HepG2 (cell line): ENCODE measurements at regions not wholly inside any gene's neighbourhood (a gene's known extent, or its start where the extent isn't known, plus 50 kb on each side); places are given as distances from the start of the nearest gene placed in this dataset.

Experiments
- ATAC-seq: fragments of 200-7000 bp; cut with Tn5 transposase; 3 replicates; pipeline ENCODE4 v1.9.1; 2020; ENCODE audit warnings: mild to moderate bottlenecking, moderate library complexity
- BruUV-seq: library from RNA; stranded (reverse); fragments of 400-500 nt; replicated peaks from 2 replicates; lab custom pipeline; 2021; lab: Mats Ljungman, UMichigan
- CTCF ChIA-PET: fragments of 300-600 bp; formaldehyde crosslinking; extraction: SDS; loops from one replicate; lab custom pipeline; 2021; ENCODE audit warnings: low total read pairs, inconsistent platforms, low intra/inter-chr PET ratio; lab: Yijun Ruan, JAX
- POLR2A ChIA-PET: fragments of 350-600 bp; sonication (Branson Sonifier 250); formaldehyde crosslinking; loops from one replicate; lab custom pipeline; 2020; ENCODE audit warnings: antibody characterized with exemption, inconsistent platforms; lab: Yijun Ruan, JAX
- DNase-seq: peaks from one replicate; pipeline ENCODE4 v3.0.0-alpha.2; 2015; ENCODE audit warnings: low spot score
- FAIRE-seq: peaks from 3 replicates; lab custom pipeline; 2011; peaks lifted over from hg19 to GRCh38; lab: Jason Lieb, UNC
- H2AFZ ChIP-seq: one replicate; pipeline ENCODE4 v1.6.1; 2011; ENCODE audit warnings: low read length, inconsistent platforms
- H3K27ac ChIP-seq: fragments of 300-600 bp; 3 replicates; pipeline ENCODE4 v1.8.0; 2011; ENCODE audit warnings: mixed run types, mild to moderate bottlenecking, mixed read lengths, low read length, inconsistent platforms; ENCODE audit not compliant: insufficient read depth; ENCODE audit errors: extremely low read length
- H3K27me3 ChIP-seq, 2 experiments: fragments of 200-600 bp in 1 of 2; 2 replicates in 1 of 2; 3 replicates in 1 of 2; pipeline versions ENCODE4 v1.6.0 to v1.8.0; 2011; ENCODE audit warnings: low read length in 2 of 2, mild to moderate bottlenecking in 2 of 2, moderate library complexity in 2 of 2, inconsistent platforms in 1 of 2; ENCODE audit not compliant: insufficient read depth in 2 of 2, control insufficient read depth in 1 of 2
- H3K36me3 ChIP-seq, 2 experiments: fragments of 200-600 bp in 1 of 2; replicated peaks in 1 of 2; 2 replicates in 1 of 2; 3 replicates in 1 of 2; pipeline versions ENCODE4 v1.5.1 to v1.8.0; 2011; ENCODE audit warnings: low read length in 2 of 2, inconsistent platforms in 1 of 2; ENCODE audit not compliant: insufficient read depth in 2 of 2, control insufficient read depth in 1 of 2
- H3K4me1 ChIP-seq: 2 replicates; pipeline ENCODE4 v1.5.1; 2012; ENCODE audit warnings: low read length, inconsistent platforms; ENCODE audit not compliant: insufficient read depth
- H3K4me2 ChIP-seq: 2 replicates; pipeline ENCODE4 v1.6.0; 2011; ENCODE audit warnings: low read depth, low read length, inconsistent platforms
- H3K4me3 ChIP-seq, 3 experiments: fragments of 200-600 bp in 1 of 3; sonication (generic), shearing (Covaris generic) in 1 of 3; replicated peaks in 1 of 3; 2 replicates each; pipeline ENCODE4 v1.5.1; 2011 to 2016; ENCODE audit warnings: low read length in 3 of 3, inconsistent platforms in 2 of 3, low read depth in 2 of 3, mild to moderate bottlenecking in 2 of 3, control low read depth in 1 of 3, mixed read lengths in 1 of 3; ENCODE audit not compliant: insufficient read depth in 1 of 3
- H3K79me2 ChIP-seq: one replicate; pipeline ENCODE4 v1.6.1; 2011; ENCODE audit warnings: low read length, inconsistent platforms; ENCODE audit not compliant: insufficient read depth
- H3K9ac ChIP-seq: 2 replicates; pipeline ENCODE4 v1.6.0; 2011; ENCODE audit warnings: mild to moderate bottlenecking, low read depth, low read length, inconsistent platforms; ENCODE audit not compliant: insufficient read depth
- H3K9me3 ChIP-seq: 2 replicates; pipeline ENCODE4 v1.5.1; 2012; ENCODE audit warnings: mild to moderate bottlenecking, low read length
- H4K20me1 ChIP-seq: 2 replicates; pipeline ENCODE4 v1.6.0; 2011; ENCODE audit warnings: inconsistent platforms, mild to moderate bottlenecking, low read length, moderate library complexity; ENCODE audit not compliant: insufficient read depth
- AHDC1 ChIP-seq: sonication (generic); formaldehyde crosslinking; IDR thresholded peaks from 2 replicates; pipeline ENCODE4 v1.5.1; 2020; ENCODE audit warnings: mild to moderate bottlenecking, missing genetic modification reagents, borderline replicate concordance
- IKZF4 ChIP-seq: sonication (generic); formaldehyde crosslinking; IDR thresholded peaks from 2 replicates; pipeline ENCODE4 v1.5.1; 2020; ENCODE audit warnings: borderline replicate concordance, mild to moderate bottlenecking, low read depth, missing genetic modification reagents; ENCODE audit errors: not compliant biosample characterization
- IRF2 ChIP-seq: IDR thresholded peaks from 2 replicates; pipeline ENCODE4 v1.6.1; 2018; ENCODE audit warnings: missing genetic modification reagents, missing compliant biosample characterization
- SP4 ChIP-seq: sonication (generic); formaldehyde crosslinking; IDR thresholded peaks from 2 replicates; pipeline ENCODE4 v1.8.1; 2023; ENCODE audit warnings: mild to moderate bottlenecking, missing genetic modification reagents
- SUZ12 ChIP-seq: fragments of 150-350 bp; IDR thresholded peaks from 2 replicates; pipeline ENCODE4 v1.6.1; 2014; ENCODE audit warnings: low read depth, low read length
- THYN1 ChIP-seq: sonication (generic); formaldehyde crosslinking; IDR thresholded peaks from 2 replicates; pipeline ENCODE4 v1.8.1; 2023; ENCODE audit warnings: low read depth, mild to moderate bottlenecking, moderate library complexity, missing genetic modification reagents, borderline replicate concordance
- ZNF124 ChIP-seq: sonication (generic); formaldehyde crosslinking; IDR thresholded peaks from 2 replicates; pipeline ENCODE4 v1.4.0; 2020; ENCODE audit warnings: missing genetic modification reagents
- ZNF256 ChIP-seq: sonication (generic); formaldehyde crosslinking; conservative IDR thresholded peaks from 2 replicates; pipeline ENCODE4 v1.4.0; 2020; ENCODE audit warnings: missing genetic modification reagents
- ZNF333 ChIP-seq: sonication (generic); formaldehyde crosslinking; IDR thresholded peaks from 2 replicates; pipeline ENCODE4 v1.4.0; 2020; ENCODE audit warnings: mild to moderate bottlenecking, missing genetic modification reagents, borderline replicate concordance
- ZNF749 ChIP-seq: sonication (generic); formaldehyde crosslinking; IDR thresholded peaks from 2 replicates; pipeline ENCODE4 v1.8.0; 2022; ENCODE audit warnings: mild to moderate bottlenecking, missing genetic modification reagents, moderate library complexity, borderline replicate concordance
- WGBS: methylation state at CpG from one replicate; pipeline ENCODE4 v1.1.6; 2017; ENCODE audit warnings: low lambda C conversion rate; 5-methylcytosine and 5-hydroxymethylcytosine counted together
- in situ Hi-C: cut with HindIII; loops from 2 replicates; pipeline ENCODE4 v1.10.0; 2017; ENCODE audit warnings: low pct_unique_long_range_greater_than_20kb; ENCODE audit not compliant: extremely low pct_ligation_motif_present
- intact Hi-C: fragments of 100-400 bp; cut with micrococcal nuclease; formaldehyde crosslinking; loops from one replicate; pipeline ENCODE4 v1.10.0; 2022; ENCODE audit not compliant: unreplicated experiment

GRCh38 chr22:19658057-19658966 is 56.0 kb upstream of the SEPTIN5 start:
- TF ChIP-seq SUZ12, result no peak
- Histone ChIP-seq H3K4me3 (no peak overlapping the region), H3K79me2 (no peaks in the 10 kb centered on the region), H4K20me1 (no peaks in the 10 kb centered on the region), H3K36me3 (no peaks in the 10 kb centered on the region), H3K9ac (no peak overlapping the region), H3K4me2 (no peak overlapping the region), H3K27me3 (peaks cover 1 to 5% of the 10 kb centered on the region in 2 experiments; a peak in 3 of 5 replicates), H3K9me3 (no peaks in the 10 kb centered on the region), H2AFZ (no peak overlapping the region), H3K4me1 (no peaks in the 10 kb centered on the region), H3K27ac (no peak overlapping the region)
- DNase-seq (no peak), ATAC-seq (no peak), FAIRE-seq (no peak)
- ChIA-PET CTCF (no interaction called here), POLR2A (no interaction called here)
- in situ Hi-C loops, result no loop called here
- BruUV-seq, result no TSS peak
- intact Hi-C loops, result no loop called here
- 56% methylated on average over 6 of the region's 10 CpGs for WGBS

- no peak overlapping the region for H3K9ac ChIP-seq
- FAIRE-seq, result no peak
- intact Hi-C loops, result no loop called here
- H3K4me1 ChIP-seq, result no peaks in the 10 kb centered on the region
- no peak overlapping the region for H2AFZ ChIP-seq
- no peak overlapping the region for H3K27ac ChIP-seq
- no TSS peak for BruUV-seq
- CTCF ChIA-PET, result no interaction called here
- no peaks in the 10 kb centered on the region for H4K20me1 ChIP-seq
- no peak overlapping the region for H3K4me2 ChIP-seq
- DNase-seq, result no peak
- WGBS, result 15% methylated on average over 4 of the region's 8 CpGs
- no peaks in the 10 kb centered on the region for H3K9me3 ChIP-seq
- no peaks in the 10 kb centered on the region for H3K79me2 ChIP-seq
- no peaks in the 10 kb centered on the region for H3K36me3 ChIP-seq
- H3K27me3 ChIP-seq, result peaks cover 1 to 13% of the 10 kb centered on the region in 2 experiments; a peak in 4 of 5 replicates
- in situ Hi-C loops, result no loop called here
- POLR2A ChIA-PET, result no interaction called here
- no peak overlapping the region for H3K4me3 ChIP-seq
- no peak; the same call in 2 of the 3 replicates for ATAC-seq
- no peak for TF ChIP-seq IRF2
- no peak for TF ChIP-seq SP4 (CRISPR knock-in tag)
- TF ChIP-seq ZNF749 (CRISPR knock-in tag), result no peak
- no peak for TF ChIP-seq ZNF256 (CRISPR knock-in tag)
- no peak for TF ChIP-seq IKZF4 (CRISPR knock-in tag)
- no peak for TF ChIP-seq THYN1 (CRISPR knock-in tag)
- no peak for TF ChIP-seq AHDC1 (CRISPR knock-in tag)
- no peak for TF ChIP-seq ZNF333 (CRISPR knock-in tag)
- TF ChIP-seq ZNF124 (CRISPR knock-in tag), result no peak
Measured at GRCh38 chr22:19658967-19659804, 55.1 kb upstream of the SEPTIN5 start.
